ENCODE measurements at regions not wholly inside any gene's neighbourhood (a gene's known extent, or its start where the extent isn't known, plus 50 kb on each side); places are given as distances from the start of the nearest gene placed in this dataset.
"Not testable (repeated sequence)": the region's sequence is repeated elsewhere in the genome, so short reads cannot be mapped to it uniquely, and the experiment has no call there.

DNA sequence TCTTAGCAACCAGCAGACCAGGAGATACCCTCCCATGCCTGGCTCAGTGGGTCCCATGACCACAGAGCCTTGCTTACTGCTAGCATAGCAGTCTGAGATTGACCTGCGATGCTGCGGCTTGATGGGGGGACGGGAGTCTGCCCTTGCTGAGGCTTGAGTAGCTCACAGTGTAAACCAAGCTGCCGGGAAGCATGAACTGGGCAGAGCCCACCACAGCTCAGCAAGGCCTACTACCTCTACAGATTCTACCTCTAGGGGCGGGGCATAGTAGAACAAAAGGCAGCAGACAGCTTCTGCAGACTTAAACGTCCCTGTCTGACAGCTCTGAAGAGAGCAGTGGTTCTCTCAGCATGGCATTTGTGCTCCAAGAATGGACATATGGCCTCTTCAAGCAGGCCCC, 86.7 kb upstream of the OR4E1 start:
- not testable (repeated sequence) for H3K4me1 ChIP-seq (ENCODE audit: low read length); H3K9me3 ChIP-seq (ENCODE audit: low read length); H3K79me2 ChIP-seq (ENCODE audit: low read length); H4K20me1 ChIP-seq (ENCODE audit: insufficient read depth, low read depth, low read length); H3K27ac ChIP-seq (ENCODE audit: low read length); H3K4me3 ChIP-seq (ENCODE audit: low read length); H3K9ac ChIP-seq (ENCODE audit: low read length); H3K9me2 ChIP-seq (replicated peaks; ENCODE audit: insufficient read depth, low read length); H3K36me3 ChIP-seq (ENCODE audit: insufficient read depth, low read length); DNase-seq; H2AFZ ChIP-seq (ENCODE audit: low read length); H3K27me3 ChIP-seq (ENCODE audit: low read length); H3K4me2 ChIP-seq (ENCODE audit: low read depth, low read length, poor library complexity, severe bottlenecking)

DNA sequence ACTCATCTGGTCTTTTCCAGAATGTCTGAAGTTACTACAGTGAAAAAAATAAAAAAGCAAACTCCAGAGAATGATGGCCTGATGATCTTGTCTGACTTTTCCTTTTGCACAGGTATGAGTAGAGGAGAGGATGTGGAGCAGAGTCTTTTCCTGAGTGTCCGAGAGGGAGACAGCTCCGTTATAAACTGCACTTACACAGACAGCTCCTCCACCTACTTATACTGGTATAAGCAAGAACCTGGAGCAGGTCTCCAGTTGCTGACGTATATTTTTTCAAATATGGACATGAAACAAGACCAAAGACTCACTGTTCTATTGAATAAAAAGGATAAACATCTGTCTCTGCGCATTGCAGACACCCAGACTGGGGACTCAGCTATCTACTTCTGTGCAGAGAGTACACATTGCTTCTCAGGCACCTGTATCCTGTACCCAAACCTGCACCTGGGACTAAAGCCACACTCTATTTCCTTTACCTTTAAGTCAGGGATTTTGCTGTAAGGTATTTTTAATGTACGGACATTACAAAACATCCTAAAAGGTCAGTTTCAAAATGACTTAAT, 75.8 kb upstream of the OR4E1 start:
- Histone ChIP-seq H3K4me1 (ENCODE audit: low read length) (no peaks in the 10 kb centered on the region), H2AFZ (ENCODE audit: low read length) (no peak overlapping the region), H3K79me2 (ENCODE audit: low read length) (no peaks in the 10 kb centered on the region), H3K27me3 (ENCODE audit: low read length) (no peaks in the 10 kb centered on the region), H4K20me1 (ENCODE audit: insufficient read depth, low read depth, low read length) (0 out of 2 replicates have a peak, but pooled peaks cover 4% of the 10 kb centered on the region), H3K9ac (ENCODE audit: low read length) (no peak overlapping the region), H3K9me2 (replicated peaks; ENCODE audit: insufficient read depth, low read length) (no peaks in the 10 kb centered on the region), H3K4me2 (ENCODE audit: low read depth, low read length, poor library complexity, severe bottlenecking) (no peak overlapping the region), H3K4me3 (ENCODE audit: low read length) (no peak overlapping the region), H3K27ac (ENCODE audit: low read length) (no peak overlapping the region), H3K36me3 (ENCODE audit: insufficient read depth, low read length) (no peaks in the 10 kb centered on the region), H3K9me3 (ENCODE audit: low read length) (no peaks in the 10 kb centered on the region)
- no peak for DNase-seq

DNA sequence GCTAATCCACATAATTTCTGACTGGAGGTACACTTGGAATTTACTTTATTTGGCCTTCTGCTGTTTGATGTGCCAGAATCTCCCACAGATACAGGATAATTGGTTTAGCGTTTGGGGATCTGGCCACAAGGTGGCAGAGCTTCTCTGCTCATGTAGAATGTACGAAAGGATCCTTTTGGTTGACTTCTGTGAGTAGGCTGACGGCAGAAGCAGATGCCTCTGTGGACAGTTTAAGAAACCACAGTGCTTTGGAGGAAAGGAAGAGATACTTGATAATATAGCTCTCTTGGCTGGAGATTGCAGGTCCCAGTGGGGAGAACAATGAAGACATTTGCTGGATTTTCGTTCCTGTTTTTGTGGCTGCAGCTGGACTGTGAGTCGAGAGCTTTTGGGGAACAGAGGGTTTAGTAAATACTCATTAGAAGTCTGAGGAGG, 75.3 kb upstream of the OR4E1 start:
- Histone ChIP-seq H3K4me2 (ENCODE audit: low read depth, low read length, poor library complexity, severe bottlenecking) (no peak overlapping the region), H3K9me3 (ENCODE audit: low read length) (no peaks in the 10 kb centered on the region), H3K9ac (ENCODE audit: low read length) (no peak overlapping the region), H3K9me2 (replicated peaks; ENCODE audit: insufficient read depth, low read length) (no peaks in the 10 kb centered on the region), H3K27ac (ENCODE audit: low read length) (no peak overlapping the region), H3K79me2 (ENCODE audit: low read length) (no peaks in the 10 kb centered on the region), H3K27me3 (ENCODE audit: low read length) (no peaks in the 10 kb centered on the region), H3K4me1 (ENCODE audit: low read length) (no peaks in the 10 kb centered on the region), H3K36me3 (ENCODE audit: insufficient read depth, low read length) (no peaks in the 10 kb centered on the region), H4K20me1 (ENCODE audit: insufficient read depth, low read depth, low read length) (0 out of 2 replicates have a peak, but pooled peaks cover 4% of the 10 kb centered on the region), H2AFZ (ENCODE audit: low read length) (no peak overlapping the region), H3K4me3 (ENCODE audit: low read length) (no peak overlapping the region)
- peak; percentile 86 for DNase-seq

DNA sequence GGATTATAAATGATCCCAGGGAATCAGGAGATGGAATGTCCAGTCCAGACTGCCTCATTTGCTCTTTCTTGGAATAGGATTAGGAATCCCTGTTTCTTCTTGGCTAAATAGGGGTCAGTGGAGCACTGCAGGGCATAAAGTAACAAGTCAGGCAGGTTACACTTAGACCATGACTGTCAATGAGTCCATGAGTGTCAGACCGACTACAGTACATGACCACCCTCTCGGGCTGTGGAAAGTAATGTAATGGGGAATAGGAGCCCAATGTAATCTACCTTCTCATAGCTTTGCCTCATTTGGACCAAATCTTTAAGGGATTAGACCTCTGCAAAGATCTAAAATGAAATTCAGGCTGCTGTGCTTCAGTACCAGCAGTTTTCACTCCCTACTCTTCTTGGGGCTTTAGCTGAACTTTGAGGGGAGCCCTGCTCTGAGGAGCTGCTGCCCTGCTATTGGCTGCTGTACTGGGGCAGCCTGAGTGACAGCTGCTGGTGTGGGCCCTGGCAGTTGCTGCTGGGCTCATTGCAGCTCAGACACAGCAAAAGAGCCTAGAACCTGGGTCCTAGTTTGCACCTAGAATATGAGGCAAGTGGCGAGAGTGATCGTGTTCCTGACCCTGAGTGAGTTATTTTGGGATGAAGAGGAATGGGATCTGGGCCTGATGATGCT, 62.2 kb upstream of the OR4E1 start:
- Histone ChIP-seq H4K20me1 (ENCODE audit: insufficient read depth, low read depth, low read length) (no peaks in the 10 kb centered on the region), H3K9me3 (ENCODE audit: low read length) (no peaks in the 10 kb centered on the region), H3K4me1 (ENCODE audit: low read length) (no peaks in the 10 kb centered on the region), H3K27ac (ENCODE audit: low read length) (no peak overlapping the region), H3K36me3 (ENCODE audit: insufficient read depth, low read length) (no peaks in the 10 kb centered on the region), H2AFZ (ENCODE audit: low read length) (no peak overlapping the region), H3K4me2 (ENCODE audit: low read depth, low read length, poor library complexity, severe bottlenecking) (no peak overlapping the region), H3K4me3 (ENCODE audit: low read length) (no peak overlapping the region), H3K27me3 (ENCODE audit: low read length) (no peaks in the 10 kb centered on the region), H3K79me2 (ENCODE audit: low read length) (no peaks in the 10 kb centered on the region), H3K9ac (ENCODE audit: low read length) (no peak overlapping the region), H3K9me2 (replicated peaks; ENCODE audit: insufficient read depth, low read length) (no peaks in the 10 kb centered on the region)
- no peak for DNase-seq

DNA sequence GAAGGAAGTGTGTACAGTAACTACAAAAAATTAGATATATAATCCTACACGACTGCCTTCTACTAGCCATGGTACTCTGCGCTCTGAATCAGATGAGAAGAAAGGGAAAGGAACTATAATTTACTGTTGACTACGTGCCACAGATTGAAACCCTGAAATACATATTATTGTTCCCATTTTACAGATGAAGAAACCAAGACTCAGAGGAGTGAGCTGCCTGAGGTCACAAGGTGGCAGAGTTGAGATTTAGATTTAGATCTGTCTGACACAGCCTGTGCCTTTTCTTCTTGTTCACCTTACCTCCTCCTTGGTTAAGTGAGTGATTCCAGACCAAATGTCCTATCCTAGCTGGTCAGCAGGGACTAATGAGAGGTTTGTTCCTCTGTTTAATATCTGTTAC, 61.6 kb upstream of the OR4E1 start:
- no peak overlapping the region for H3K9ac ChIP-seq (ENCODE audit: low read length)
- H3K4me2 ChIP-seq (ENCODE audit: low read depth, low read length, poor library complexity, severe bottlenecking), result no peak overlapping the region
- H3K27me3 ChIP-seq (ENCODE audit: low read length), result no peaks in the 10 kb centered on the region
- no peaks in the 10 kb centered on the region for H3K9me2 ChIP-seq (replicated peaks; ENCODE audit: insufficient read depth, low read length)
- H3K4me1 ChIP-seq (ENCODE audit: low read length), result no peaks in the 10 kb centered on the region
- H3K36me3 ChIP-seq (ENCODE audit: insufficient read depth, low read length), result no peaks in the 10 kb centered on the region
- no peak overlapping the region for H3K4me3 ChIP-seq (ENCODE audit: low read length)
- H3K27ac ChIP-seq (ENCODE audit: low read length), result no peak overlapping the region
- H3K9me3 ChIP-seq (ENCODE audit: low read length), result no peaks in the 10 kb centered on the region
- no peaks in the 10 kb centered on the region for H3K79me2 ChIP-seq (ENCODE audit: low read length)
- DNase-seq, result no peak
- H4K20me1 ChIP-seq (ENCODE audit: insufficient read depth, low read depth, low read length), result no peaks in the 10 kb centered on the region
- H2AFZ ChIP-seq (ENCODE audit: low read length), result no peak overlapping the region

DNA sequence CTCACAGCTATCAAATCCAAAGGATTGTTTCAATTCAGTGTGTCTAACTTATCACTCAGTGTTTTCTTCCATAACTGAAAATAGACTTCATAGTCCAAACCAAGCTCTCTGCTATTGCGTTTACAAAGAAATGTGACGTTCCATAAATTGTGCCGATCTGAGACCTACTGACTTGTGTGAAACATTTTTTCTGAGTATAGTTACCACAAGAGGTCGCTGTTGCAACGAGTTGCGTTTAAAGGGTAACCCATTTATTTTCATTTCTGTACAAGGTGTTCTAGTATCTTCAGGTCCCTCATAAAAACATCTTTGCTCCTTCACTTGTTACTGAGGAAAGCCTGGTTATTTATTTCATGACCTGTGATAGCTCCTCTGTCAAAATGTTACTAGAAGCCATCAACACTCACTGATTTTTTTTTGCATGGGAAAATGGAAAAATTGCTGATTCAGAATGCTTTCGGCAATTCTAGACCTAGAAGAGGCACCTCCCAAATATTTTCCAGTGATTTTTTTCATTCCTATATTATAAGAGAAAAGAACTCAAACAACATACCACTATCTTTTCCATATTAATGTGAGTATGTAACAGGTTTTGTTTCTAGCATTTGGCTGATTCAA, 60.9 kb upstream of the OR4E1 start:
- no peaks in the 10 kb centered on the region for H4K20me1 ChIP-seq (ENCODE audit: insufficient read depth, low read depth, low read length)
- no peak overlapping the region for H2AFZ ChIP-seq (ENCODE audit: low read length)
- no peak overlapping the region for H3K27ac ChIP-seq (ENCODE audit: low read length)
- H3K9me3 ChIP-seq (ENCODE audit: low read length), result no peaks in the 10 kb centered on the region
- no peak overlapping the region for H3K4me3 ChIP-seq (ENCODE audit: low read length)
- H3K79me2 ChIP-seq (ENCODE audit: low read length), result no peaks in the 10 kb centered on the region
- H3K4me1 ChIP-seq (ENCODE audit: low read length), result no peaks in the 10 kb centered on the region
- no peak overlapping the region for H3K4me2 ChIP-seq (ENCODE audit: low read depth, low read length, poor library complexity, severe bottlenecking)
- H3K9ac ChIP-seq (ENCODE audit: low read length), result no peak overlapping the region
- H3K27me3 ChIP-seq (ENCODE audit: low read length), result no peaks in the 10 kb centered on the region
- no peaks in the 10 kb centered on the region for H3K36me3 ChIP-seq (ENCODE audit: insufficient read depth, low read length)
- peak; percentile 92 for DNase-seq
- H3K9me2 ChIP-seq (replicated peaks; ENCODE audit: insufficient read depth, low read length), result no peaks in the 10 kb centered on the region

DNA sequence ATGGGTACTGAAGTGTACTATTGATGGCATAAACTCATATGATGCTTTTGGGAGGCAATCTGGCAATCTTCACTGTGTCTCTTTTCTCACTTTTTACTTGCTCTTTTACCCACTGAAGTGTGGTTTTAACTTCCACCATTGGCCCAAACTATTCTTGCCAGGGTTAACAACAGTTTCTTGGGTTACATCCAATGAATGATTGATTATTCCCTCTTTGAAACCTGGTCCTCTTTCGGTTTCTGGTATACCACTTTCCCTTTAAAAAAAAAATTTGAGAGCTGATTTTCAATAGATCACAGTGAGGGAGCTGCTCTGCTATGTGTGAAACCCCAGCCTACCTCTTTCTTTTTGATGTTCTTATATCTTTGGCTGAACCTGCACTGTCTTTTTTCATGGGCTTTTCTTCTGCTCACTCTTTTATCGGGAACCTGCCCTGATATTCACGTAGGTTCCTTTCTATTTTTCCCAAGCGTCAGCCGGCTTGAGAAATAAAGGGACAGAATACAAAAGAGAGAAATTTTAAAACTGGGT, 56.1 kb upstream of the OR4E1 start:
- DNase-seq, result no peak
- Histone ChIP-seq H3K9ac (ENCODE audit: low read length) (no peak overlapping the region), H3K9me3 (ENCODE audit: low read length) (no peaks in the 10 kb centered on the region), H3K4me2 (ENCODE audit: low read depth, low read length, poor library complexity, severe bottlenecking) (no peak overlapping the region), H3K4me3 (ENCODE audit: low read length) (no peak overlapping the region), H3K27me3 (ENCODE audit: low read length) (no peaks in the 10 kb centered on the region), H3K4me1 (ENCODE audit: low read length) (no peaks in the 10 kb centered on the region), H3K79me2 (ENCODE audit: low read length) (no peaks in the 10 kb centered on the region), H3K9me2 (replicated peaks; ENCODE audit: insufficient read depth, low read length) (no peaks in the 10 kb centered on the region), H3K36me3 (ENCODE audit: insufficient read depth, low read length) (no peaks in the 10 kb centered on the region), H3K27ac (ENCODE audit: low read length) (no peak overlapping the region), H2AFZ (ENCODE audit: low read length) (no peak overlapping the region), H4K20me1 (ENCODE audit: insufficient read depth, low read depth, low read length) (no peaks in the 10 kb centered on the region)

DNA sequence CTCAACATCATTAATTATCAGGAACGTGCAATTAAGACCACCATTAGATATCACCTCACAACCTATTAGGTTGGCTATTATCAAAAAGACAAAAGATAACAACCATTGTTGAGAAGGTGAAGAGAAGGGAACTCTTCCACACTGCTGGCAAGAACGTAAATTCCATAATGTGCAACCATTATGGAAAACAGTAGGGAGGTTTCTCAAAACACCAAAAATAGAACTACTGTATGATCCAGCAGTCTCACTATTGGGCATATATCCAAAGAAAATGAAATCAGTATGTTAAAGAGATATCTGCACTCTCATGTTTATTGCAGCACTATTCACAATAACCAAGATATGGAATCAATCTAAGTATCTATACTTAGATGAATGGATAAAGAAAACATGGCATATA, 51.6 kb upstream of the OR4E1 start:
- no peak overlapping the region for H2AFZ ChIP-seq (ENCODE audit: low read length)
- H3K4me3 ChIP-seq (ENCODE audit: low read length), result no peak overlapping the region
- H3K27me3 ChIP-seq (ENCODE audit: low read length), result no peaks in the 10 kb centered on the region
- no peak overlapping the region for H3K9ac ChIP-seq (ENCODE audit: low read length)
- no peaks in the 10 kb centered on the region for H3K9me2 ChIP-seq (replicated peaks; ENCODE audit: insufficient read depth, low read length)
- no peaks in the 10 kb centered on the region for H3K4me1 ChIP-seq (ENCODE audit: low read length)
- no peaks in the 10 kb centered on the region for H3K9me3 ChIP-seq (ENCODE audit: low read length)
- no peak overlapping the region for H3K4me2 ChIP-seq (ENCODE audit: low read depth, low read length, poor library complexity, severe bottlenecking)
- H3K36me3 ChIP-seq (ENCODE audit: insufficient read depth, low read length), result no peaks in the 10 kb centered on the region
- H3K27ac ChIP-seq (ENCODE audit: low read length), result no peak overlapping the region
- DNase-seq, result no peak
- no peaks in the 10 kb centered on the region for H4K20me1 ChIP-seq (ENCODE audit: insufficient read depth, low read depth, low read length)
- H3K79me2 ChIP-seq (ENCODE audit: low read length), result no peaks in the 10 kb centered on the region

All from Karpas-422 (cell line).